Caco-2 (cell line): ENCODE measurements at regions not wholly inside any gene's neighbourhood (a gene's known extent, or its start where the extent isn't known, plus 50 kb on each side); places are given as distances from the start of the nearest gene placed in this dataset.

Experiments used
- BruUV-seq: library from RNA; stranded (reverse); fragments of 400-500 nt; replicated peaks from 2 replicates; lab custom pipeline; 2021; lab: Mats Ljungman, UMichigan
- CTCF ChIA-PET: fragments of 300-600 bp; sonication (Branson Sonifier 250); formaldehyde crosslinking; loops from one replicate; lab custom pipeline; 2022; ENCODE audit warnings: antibody characterized with exemption; lab: Charles Lee
- POLR2A ChIA-PET: fragments of 300-600 bp; sonication (Branson Sonifier 250); formaldehyde crosslinking; loops from one replicate; lab custom pipeline; 2022; ENCODE audit warnings: antibody characterized with exemption; lab: Charles Lee
- DNase-seq, 2 experiments: peaks; one replicate each; pipeline versions ENCODE4 v3.0.0 to v3.0.0-alpha.2; 2020 to 2022
- H3K27me3 ChIP-seq: replicated peaks from 2 replicates; pipeline ENCODE4 v1.6.0; 2011; ENCODE audit warnings: low read length; ENCODE audit not compliant: control insufficient read depth, insufficient read depth
- H3K36me3 ChIP-seq: 2 replicates; pipeline ENCODE4 v1.5.1; 2011; ENCODE audit warnings: low read length; ENCODE audit not compliant: control insufficient read depth, insufficient read depth
- H3K4me1 ChIP-seq: fragments of 250-450 bp; sonication (Bioruptor Pico); 2 replicates; pipeline ENCODE4 v1.5.1; 2020; ENCODE audit warnings: mild to moderate bottlenecking
- H3K4me3 ChIP-seq: 2 replicates; pipeline ENCODE4 v1.5.1; 2011; ENCODE audit warnings: low read depth, mild to moderate bottlenecking, control low read depth, low read length
- H3K9me3 ChIP-seq: fragments of 250-450 bp; sonication (Bioruptor Pico); 2 replicates; pipeline ENCODE4 v1.5.1; 2020; ENCODE audit warnings: mild to moderate bottlenecking, moderate library complexity
- H3K27ac Mint-ChIP-seq: one replicate; pipeline ENCODE4 v1.8.0; 2022; ENCODE audit warnings: mixed read lengths; ENCODE audit not compliant: unreplicated experiment
- H3K27me3 Mint-ChIP-seq: one replicate; pipeline ENCODE4 v1.8.0; 2022; ENCODE audit warnings: mixed read lengths; ENCODE audit not compliant: insufficient read depth, unreplicated experiment
- H3K36me3 Mint-ChIP-seq: one replicate; pipeline ENCODE4 v1.8.0; 2022; ENCODE audit warnings: mild to moderate bottlenecking, mixed read lengths; ENCODE audit not compliant: insufficient read depth, unreplicated experiment
- H3K4me1 Mint-ChIP-seq: one replicate; pipeline ENCODE4 v1.8.0; 2022; ENCODE audit warnings: low read depth, mixed read lengths; ENCODE audit not compliant: unreplicated experiment
- H3K4me3 Mint-ChIP-seq: one replicate; pipeline ENCODE4 v1.8.0; 2022; ENCODE audit warnings: mild to moderate bottlenecking, moderate library complexity, mixed read lengths; ENCODE audit not compliant: unreplicated experiment
- H3K9me3 Mint-ChIP-seq: one replicate; pipeline ENCODE4 v1.8.0; 2022; ENCODE audit warnings: mixed read lengths; ENCODE audit not compliant: unreplicated experiment
- CTCF ChIP-seq, 2 experiments: fragments of 200-600 bp in 1 of 2; IDR thresholded peaks; 1 replicate in 1 of 2; 2 replicates in 1 of 2; pipeline versions ENCODE4 v1.5.1 to v1.8.0; 2011 to 2022; ENCODE audit warnings: antibody characterized with exemption in 1 of 2, control low read depth in 1 of 2, inconsistent platforms in 1 of 2, low read depth in 1 of 2, low read length in 1 of 2, mild to moderate bottlenecking in 1 of 2, moderate library complexity in 1 of 2; ENCODE audit not compliant: insufficient read depth in 1 of 2, severe bottlenecking in 1 of 2, unreplicated experiment in 1 of 2
- intact Hi-C: fragments of 100-400 bp; cut with micrococcal nuclease; formaldehyde crosslinking; loops from one replicate; pipeline ENCODE4 v1.10.0; 2022; ENCODE audit not compliant: unreplicated experiment

GRCh38 chr15:62248277-62248984 is 83.3 kb upstream of the C2CD4B start:
- no peak overlapping the region for H3K4me3 Mint-ChIP-seq
- ChIA-PET CTCF (no interaction called here), POLR2A (no interaction called here)
- no peaks in the 10 kb centered on the region for H3K36me3 ChIP-seq
- no peaks in the 10 kb centered on the region for H3K27me3 ChIP-seq
- no peaks in the 10 kb centered on the region for H3K4me1 ChIP-seq
- intact Hi-C loops: no loop called here
- H3K9me3 Mint-ChIP-seq: no peaks in the 10 kb centered on the region
- no peaks in the 10 kb centered on the region for H3K4me1 Mint-ChIP-seq
- H3K27ac Mint-ChIP-seq: no peak overlapping the region
- no peaks in the 10 kb centered on the region for H3K9me3 ChIP-seq
- no peaks in the 10 kb centered on the region for H3K36me3 Mint-ChIP-seq
- no peak for TF ChIP-seq CTCF (IDR thresholded peaks at IDR 0.05; ENCODE audit: insufficient read depth in 1 of 2, low read depth in 1 of 2, low read length in 1 of 2, severe bottlenecking in 1 of 2, unreplicated experiment in 1 of 2)
- no TSS peak for BruUV-seq
- DNase-seq: no peak
- H3K4me3 ChIP-seq: no peak overlapping the region
- peaks cover 3% of the 10 kb centered on the region for H3K27me3 Mint-ChIP-seq

GRCh38 chr15:62249501-62249900 is 84.4 kb upstream of the C2CD4B start:
- no peak for DNase-seq
- no TSS peak for BruUV-seq
- ChIA-PET CTCF (no interaction called here), POLR2A (no interaction called here)
- H3K36me3 Mint-ChIP-seq: no peaks in the 10 kb centered on the region
- TF ChIP-seq CTCF (IDR thresholded peaks at IDR 0.05; ENCODE audit: insufficient read depth in 1 of 2, low read depth in 1 of 2, low read length in 1 of 2, severe bottlenecking in 1 of 2, unreplicated experiment in 1 of 2): no peak
- H3K9me3 ChIP-seq: no peaks in the 10 kb centered on the region
- peaks cover 3% of the 10 kb centered on the region for H3K27me3 Mint-ChIP-seq
- no peak overlapping the region for H3K4me3 ChIP-seq
- intact Hi-C loops: no loop called here
- no peaks in the 10 kb centered on the region for H3K36me3 ChIP-seq
- no peaks in the 10 kb centered on the region for H3K9me3 Mint-ChIP-seq
- no peak overlapping the region for H3K27ac Mint-ChIP-seq
- H3K4me1 Mint-ChIP-seq: no peaks in the 10 kb centered on the region
- no peaks in the 10 kb centered on the region for H3K27me3 ChIP-seq
- H3K4me1 ChIP-seq: no peaks in the 10 kb centered on the region
- no peak overlapping the region for H3K4me3 Mint-ChIP-seq

GRCh38 chr15:62250186-62250585 is 85.1 kb upstream of the C2CD4B start:
- H3K4me3 ChIP-seq: no peak overlapping the region
- no peaks in the 10 kb centered on the region for H3K4me1 ChIP-seq
- H3K4me1 Mint-ChIP-seq: no peaks in the 10 kb centered on the region
- intact Hi-C loops: loop anchor here (5.0 kb wide), 1 partner anchor 78 kb away; no protein-coding TSS in a partner anchor
- no TSS peak for BruUV-seq
- H3K4me3 Mint-ChIP-seq: no peak overlapping the region
- no peak for TF ChIP-seq CTCF (IDR thresholded peaks at IDR 0.05; ENCODE audit: insufficient read depth in 1 of 2, low read depth in 1 of 2, low read length in 1 of 2, severe bottlenecking in 1 of 2, unreplicated experiment in 1 of 2)
- no peaks in the 10 kb centered on the region for H3K36me3 Mint-ChIP-seq
- CTCF ChIA-PET: no interaction called here
- no peaks in the 10 kb centered on the region for H3K36me3 ChIP-seq
- POLR2A ChIA-PET: no interaction called here
- DNase-seq: no peak
- peaks cover 3% of the 10 kb centered on the region for H3K27me3 Mint-ChIP-seq
- H3K27ac Mint-ChIP-seq: no peak overlapping the region
- no peaks in the 10 kb centered on the region for H3K27me3 ChIP-seq
- H3K9me3 ChIP-seq: no peaks in the 10 kb centered on the region
- H3K9me3 Mint-ChIP-seq: no peaks in the 10 kb centered on the region
